ENCODE measurements at regions not wholly inside any gene's neighbourhood (a gene's known extent, or its start where the extent isn't known, plus 50 kb on each side); places are given as distances from the start of the nearest gene placed in this dataset.

- TF ChIP-seq CTCF (IDR thresholded peaks at IDR 0.05) (no peak), POLR2A (IDR thresholded peaks at IDR 0.05) (no peak)
These were observed 295.7 kb upstream of the SHH start for GRCh38 chr7:156107957-156108356.

Data from esophagus squamous epithelium (tissue), 4 donors.